SK-N-SH treated with all-trans-retinoic acid at 6 μM for 48 hours (cell line): ENCODE measurements at regions not wholly inside any gene's neighbourhood (a gene's known extent, or its start where the extent isn't known, plus 50 kb on each side); places are given as distances from the start of the nearest gene placed in this dataset.

ENCODE experiments used
- ATAC-seq: fragments of 200-7000 bp; cut with Tn5 transposase; 3 replicates; pipeline ENCODE4 v1.9.1; 2020; ENCODE audit warnings: mild to moderate bottlenecking, moderate library complexity
- ARNTL ChIP-seq: fragments of 450-650 bp; formaldehyde crosslinking; IDR thresholded peaks from 2 replicates; pipeline ENCODE4 v1.5.0; 2020; ENCODE audit warnings: low read depth, mild to moderate bottlenecking, moderate library complexity, borderline replicate concordance
- CREB5 ChIP-seq: fragments of 250-450 bp; sonication (Bioruptor Pico); IDR thresholded peaks from 2 replicates; pipeline ENCODE4 v1.5.1; 2020; ENCODE audit warnings: low read depth, mild to moderate bottlenecking, moderate library complexity
- CSDC2 ChIP-seq: fragments of 250-450 bp; sonication (Bioruptor Pico); IDR thresholded peaks from 2 replicates; pipeline ENCODE4 v1.5.0; 2020; ENCODE audit warnings: mild to moderate bottlenecking, moderate library complexity
- CSRNP3 ChIP-seq: fragments of 250-450 bp; sonication (Bioruptor Pico); IDR thresholded peaks from 2 replicates; pipeline ENCODE4 v1.5.1; 2021; ENCODE audit warnings: mild to moderate bottlenecking, moderate library complexity
- ESRRG ChIP-seq: fragments of 250-450 bp; sonication (Bioruptor Pico); IDR thresholded peaks from 2 replicates; pipeline ENCODE4 v1.6.1; 2021; ENCODE audit warnings: mild to moderate bottlenecking
- GLIS3 ChIP-seq: fragments of 250-450 bp; sonication (Bioruptor Pico); IDR thresholded peaks from 2 replicates; pipeline ENCODE4 v1.5.0; 2020; ENCODE audit warnings: mild to moderate bottlenecking, moderate library complexity
- ISL1 ChIP-seq: fragments of 250-450 bp; sonication (Bioruptor Pico); IDR thresholded peaks from 2 replicates; pipeline ENCODE4 v2.1.2; 2022; ENCODE audit warnings: mild to moderate bottlenecking, moderate library complexity
- OSR1 ChIP-seq: fragments of 250-450 bp; sonication (Bioruptor Pico); IDR thresholded peaks from 2 replicates; pipeline ENCODE4 v1.8.0; 2022; ENCODE audit warnings: moderate library complexity, mild to moderate bottlenecking, inconsistent platforms
- PATZ1 ChIP-seq: fragments of 250-450 bp; sonication (Bioruptor Pico); IDR thresholded peaks from 2 replicates; pipeline ENCODE4 v1.8.0; 2020; ENCODE audit warnings: mild to moderate bottlenecking, moderate library complexity, borderline replicate concordance
- POU6F1 ChIP-seq: fragments of 250-450 bp; sonication (Bioruptor Pico); IDR thresholded peaks from 2 replicates; pipeline ENCODE4 v1.8.0; 2021; ENCODE audit warnings: low read depth, mild to moderate bottlenecking, moderate library complexity, borderline replicate concordance
- PPARA ChIP-seq: fragments of 250-450 bp; sonication (Bioruptor Pico); IDR thresholded peaks from 2 replicates; pipeline ENCODE4 v1.5.0; 2020; ENCODE audit warnings: mild to moderate bottlenecking, borderline replicate concordance
- SNAI2 ChIP-seq: fragments of 250-450 bp; sonication (Bioruptor Pico); IDR thresholded peaks from 2 replicates; pipeline ENCODE4 v1.5.0; 2020; ENCODE audit warnings: mild to moderate bottlenecking, moderate library complexity
- TCF4 ChIP-seq: fragments of 250-450 bp; sonication (Bioruptor Pico); IDR thresholded peaks from 2 replicates; pipeline ENCODE4 v1.8.0; 2021; ENCODE audit warnings: mild to moderate bottlenecking, moderate library complexity, borderline replicate concordance
- TOX ChIP-seq: fragments of 250-450 bp; sonication (Bioruptor Pico); IDR thresholded peaks from 2 replicates; pipeline ENCODE4 v1.8.0; 2021; ENCODE audit warnings: mild to moderate bottlenecking, moderate library complexity, borderline replicate concordance
- ZFP3 ChIP-seq: fragments of 250-450 bp; sonication (Bioruptor Pico); IDR thresholded peaks from 2 replicates; pipeline ENCODE4 v1.5.0; 2020; ENCODE audit warnings: mild to moderate bottlenecking, moderate library complexity
- ZFP30 ChIP-seq: fragments of 450-650 bp; formaldehyde crosslinking; IDR thresholded peaks from 2 replicates; pipeline ENCODE4 v1.5.0; 2022; ENCODE audit warnings: mild to moderate bottlenecking, moderate library complexity
- ZNF565 ChIP-seq: fragments of 450-650 bp; formaldehyde crosslinking; conservative IDR thresholded peaks from 2 replicates; pipeline ENCODE4 v1.5.0; 2020; ENCODE audit warnings: low read depth, mild to moderate bottlenecking, moderate library complexity
- ZNF70 ChIP-seq: fragments of 450-650 bp; formaldehyde crosslinking; IDR thresholded peaks from 2 replicates; pipeline ENCODE4 v1.5.0; 2020; ENCODE audit warnings: mild to moderate bottlenecking, moderate library complexity
- ZNF8 ChIP-seq: fragments of 450-650 bp; formaldehyde crosslinking; IDR thresholded peaks from 2 replicates; pipeline ENCODE4 v1.5.0; 2020; ENCODE audit warnings: mild to moderate bottlenecking, moderate library complexity
- TF ChIP-seq, protein P1 (sequence below): fragments of 250-450 bp; sonication (Bioruptor Pico); IDR thresholded peaks from 2 replicates; pipeline ENCODE4 v1.5.0; 2020; ENCODE audit warnings: mild to moderate bottlenecking, moderate library complexity

DNA sequence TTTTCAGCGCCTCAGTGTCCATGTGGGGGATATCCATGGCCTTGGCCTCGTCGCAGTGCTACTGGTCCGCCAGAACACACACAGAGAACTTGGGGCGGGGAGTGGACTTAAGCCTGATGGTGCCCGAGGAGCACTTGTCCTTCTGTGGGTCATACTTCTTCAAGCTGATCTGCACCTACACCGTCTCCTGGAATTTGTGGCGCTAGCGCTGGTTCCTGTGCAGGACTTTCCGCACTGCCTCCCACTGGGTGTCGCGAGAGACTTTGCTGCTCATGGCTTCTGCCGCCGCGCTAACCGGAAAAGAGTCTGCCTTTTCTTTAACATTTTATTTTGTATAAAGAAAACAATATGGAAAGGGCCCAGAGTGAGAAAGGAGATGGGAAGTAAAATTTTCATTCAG lies 266.9 kb downstream of the COX7C start (continued):
- TF ChIP-seq CSRNP3 (CRISPR knock-in tag) (no peak), GLIS3 (CRISPR knock-in tag) (no peak), OSR1 (no peak), CREB5 (no peak), ZNF70 (CRISPR knock-in tag) (no peak), SNAI2 (CRISPR knock-in tag) (no peak), ZFP30 (CRISPR knock-in tag) (no peak), ARNTL (CRISPR knock-in tag) (no peak)

GRCh38 chr5:86885011-86885410 lies 267.3 kb downstream of the COX7C start:
- no peak for TF ChIP-seq ZFP3 (CRISPR knock-in tag)
- no peak for TF ChIP-seq CREB5
- no peak for TF ChIP-seq CSDC2
- no peak for TF ChIP-seq SNAI2 (CRISPR knock-in tag)
- no peak for TF ChIP-seq ISL1 (CRISPR knock-in tag)
- TF ChIP-seq PATZ1 (CRISPR knock-in tag): no peak
- no peak for TF ChIP-seq ESRRG
- TF ChIP-seq PPARA (CRISPR knock-in tag): no peak
- no peak for TF ChIP-seq ZNF565
- TF ChIP-seq TCF4 (CRISPR knock-in tag): no peak
- TF ChIP-seq, protein P1, sequence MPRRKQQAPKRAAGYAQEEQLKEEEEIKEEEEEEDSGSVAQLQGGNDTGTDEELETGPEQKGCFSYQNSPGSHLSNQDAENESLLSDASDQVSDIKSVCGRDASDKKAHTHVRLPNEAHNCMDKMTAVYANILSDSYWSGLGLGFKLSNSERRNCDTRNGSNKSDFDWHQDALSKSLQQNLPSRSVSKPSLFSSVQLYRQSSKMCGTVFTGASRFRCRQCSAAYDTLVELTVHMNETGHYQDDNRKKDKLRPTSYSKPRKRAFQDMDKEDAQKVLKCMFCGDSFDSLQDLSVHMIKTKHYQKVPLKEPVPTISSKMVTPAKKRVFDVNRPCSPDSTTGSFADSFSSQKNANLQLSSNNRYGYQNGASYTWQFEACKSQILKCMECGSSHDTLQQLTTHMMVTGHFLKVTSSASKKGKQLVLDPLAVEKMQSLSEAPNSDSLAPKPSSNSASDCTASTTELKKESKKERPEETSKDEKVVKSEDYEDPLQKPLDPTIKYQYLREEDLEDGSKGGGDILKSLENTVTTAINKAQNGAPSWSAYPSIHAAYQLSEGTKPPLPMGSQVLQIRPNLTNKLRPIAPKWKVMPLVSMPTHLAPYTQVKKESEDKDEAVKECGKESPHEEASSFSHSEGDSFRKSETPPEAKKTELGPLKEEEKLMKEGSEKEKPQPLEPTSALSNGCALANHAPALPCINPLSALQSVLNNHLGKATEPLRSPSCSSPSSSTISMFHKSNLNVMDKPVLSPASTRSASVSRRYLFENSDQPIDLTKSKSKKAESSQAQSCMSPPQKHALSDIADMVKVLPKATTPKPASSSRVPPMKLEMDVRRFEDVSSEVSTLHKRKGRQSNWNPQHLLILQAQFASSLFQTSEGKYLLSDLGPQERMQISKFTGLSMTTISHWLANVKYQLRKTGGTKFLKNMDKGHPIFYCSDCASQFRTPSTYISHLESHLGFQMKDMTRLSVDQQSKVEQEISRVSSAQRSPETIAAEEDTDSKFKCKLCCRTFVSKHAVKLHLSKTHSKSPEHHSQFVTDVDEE (CRISPR knock-in tag): no peak
- TF ChIP-seq POU6F1 (CRISPR knock-in tag): no peak
- no peak for TF ChIP-seq TOX (CRISPR knock-in tag)
- no peak for TF ChIP-seq CSRNP3 (CRISPR knock-in tag)
- TF ChIP-seq ZNF70 (CRISPR knock-in tag): no peak
- TF ChIP-seq OSR1: no peak
- TF ChIP-seq GLIS3 (CRISPR knock-in tag): no peak
- no peak for TF ChIP-seq ZNF8 (CRISPR knock-in tag)
- ATAC-seq: no peak
